HG02759 (cell line): ENCODE measurements at regions not wholly inside any gene's neighbourhood (a gene's known extent, or its start where the extent isn't known, plus 50 kb on each side); places are given as distances from the start of the nearest gene placed in this dataset.

Experiments
- ATAC-seq: cut with Tn5 transposase; IDR thresholded peaks from one replicate; pipeline ENCODE4 v1.9.1; 2021; ENCODE audit warnings: mild to moderate bottlenecking, moderate library complexity; ENCODE audit not compliant: unreplicated experiment

DNA sequence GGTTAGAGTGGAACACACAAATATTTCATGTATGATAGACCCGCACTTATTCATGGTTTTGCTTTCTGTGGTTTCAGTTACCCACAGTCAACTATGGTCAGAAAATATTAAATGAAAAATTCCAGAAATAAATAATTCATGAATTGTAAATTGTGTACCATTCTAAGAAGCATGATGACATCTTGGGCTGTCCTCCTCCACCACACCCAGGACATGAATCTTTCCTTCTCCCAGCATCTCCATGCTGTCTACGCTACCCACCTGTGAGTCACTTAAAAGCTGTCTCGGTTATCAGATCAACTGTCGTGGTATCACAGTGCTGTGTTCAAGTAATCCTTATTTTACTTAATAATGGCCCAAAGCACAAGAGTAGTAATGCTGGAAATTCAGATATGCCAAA lies 419.6 kb upstream of the NRP1 start:
- ATAC-seq: no peak

GRCh38 chr10:33753389-33753788 lies 418.9 kb upstream of the NRP1 start:
- no peak for ATAC-seq

DNA sequence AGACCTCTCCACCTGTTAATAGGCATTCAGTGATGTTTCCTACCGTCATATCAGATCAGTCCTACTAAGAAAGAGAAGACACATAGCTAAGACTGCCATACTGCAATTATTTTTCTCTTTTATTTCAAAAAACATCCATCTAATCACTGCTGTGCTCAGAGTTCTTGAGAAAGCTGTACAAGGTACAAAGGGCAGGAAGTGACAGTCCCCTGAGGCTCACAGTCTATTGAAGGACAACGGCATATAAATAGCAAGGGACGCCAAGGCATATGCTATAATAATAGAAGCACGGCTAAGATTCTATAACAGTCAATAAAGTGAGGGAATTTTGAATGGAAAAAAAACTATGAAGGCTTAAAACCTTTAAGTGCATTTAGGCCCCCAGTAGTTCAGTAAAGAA lies 415.3 kb upstream of the NRP1 start:
- no peak for ATAC-seq

GRCh38 chr10:33749067-33749735 lies 414.7 kb upstream of the NRP1 start:
- no peak for ATAC-seq

DNA sequence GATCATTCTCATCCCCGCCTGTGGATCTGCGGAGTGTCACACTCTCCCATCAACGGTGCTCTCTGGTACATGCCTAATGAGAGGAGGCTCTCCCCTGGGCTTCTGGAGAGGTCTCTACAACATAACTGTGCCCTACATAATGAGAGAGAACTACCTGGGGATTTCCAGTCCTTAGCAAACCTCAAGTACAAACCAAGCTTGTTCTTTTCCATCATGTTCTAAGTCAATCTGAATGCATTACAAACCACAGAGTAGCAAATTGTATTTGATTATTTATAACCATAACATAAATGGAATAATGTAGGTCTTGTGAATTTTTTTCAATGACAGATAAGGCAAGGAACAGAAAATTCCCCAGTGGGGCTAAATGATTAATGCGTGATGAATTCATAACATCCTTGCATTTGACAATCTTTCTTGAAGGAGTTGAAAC lies 412.4 kb upstream of the NRP1 start:
- no peak for ATAC-seq

GRCh38 chr10:33746186-33746585 lies 411.7 kb upstream of the NRP1 start:
- no peak for ATAC-seq

DNA sequence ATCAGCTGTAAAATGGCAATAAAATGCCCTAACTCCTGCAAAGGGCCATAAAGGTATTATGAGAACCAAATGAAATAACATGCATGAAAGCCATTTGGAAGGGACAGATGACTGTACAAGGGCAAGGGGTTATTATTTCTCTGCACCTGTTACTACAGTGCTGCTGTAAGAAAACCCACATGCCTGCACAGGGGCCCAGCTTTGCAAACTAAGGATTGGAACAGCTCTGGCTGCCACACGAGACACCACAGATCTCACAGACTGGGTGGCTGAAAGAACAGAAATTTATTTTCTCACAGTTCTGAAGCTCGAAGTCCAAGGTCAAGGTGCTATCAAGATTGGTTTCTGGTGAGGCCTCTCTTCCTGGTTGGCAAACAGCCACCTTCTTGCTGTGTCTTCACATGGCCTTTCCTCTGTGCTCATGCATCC lies 409.0 kb upstream of the NRP1 start:
- ATAC-seq: peak; percentile 55

DNA sequence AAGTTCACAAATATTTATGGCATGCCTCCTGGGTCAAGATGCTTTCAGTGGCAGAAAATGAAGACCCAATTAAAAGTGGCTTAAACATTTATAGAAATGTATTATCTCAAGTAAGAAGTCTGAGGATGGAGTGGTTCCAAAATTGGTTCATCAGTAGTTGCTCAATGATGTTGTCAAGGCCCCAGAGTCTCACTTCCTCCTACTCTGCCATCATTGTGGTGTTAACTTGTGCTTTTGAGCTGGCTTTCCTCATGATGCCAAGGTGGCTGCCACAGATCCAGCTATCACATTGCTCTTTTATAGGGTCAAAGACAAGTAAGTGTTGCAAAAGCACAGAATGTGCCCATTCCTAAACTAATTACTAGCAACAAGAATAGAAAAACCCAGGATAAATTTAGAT lies 404.6 kb upstream of the NRP1 start:
- ATAC-seq: no peak

DNA sequence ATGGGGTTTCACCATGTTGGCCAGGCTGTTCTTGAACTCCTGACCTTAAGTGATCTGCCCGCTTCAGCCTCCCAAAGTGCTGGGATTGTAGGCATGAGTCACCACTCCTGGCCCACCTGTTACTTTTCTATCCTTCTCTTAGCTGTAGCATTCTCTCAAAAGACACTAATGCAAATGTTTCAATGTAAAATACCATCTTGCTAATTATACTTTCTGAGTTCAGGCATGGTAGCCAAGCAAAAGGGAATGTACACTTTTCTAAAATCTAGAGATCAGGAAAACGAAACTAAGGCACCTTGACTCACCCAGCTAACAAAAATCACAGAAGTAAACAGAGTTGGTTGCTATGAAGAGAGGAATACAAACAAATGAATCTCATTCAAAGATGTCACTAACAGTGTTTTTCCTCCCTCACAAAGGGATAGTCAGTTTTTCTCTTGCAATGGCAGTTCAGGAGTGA lies 401.0 kb upstream of the NRP1 start:
- peak; percentile 53 for ATAC-seq

DNA sequence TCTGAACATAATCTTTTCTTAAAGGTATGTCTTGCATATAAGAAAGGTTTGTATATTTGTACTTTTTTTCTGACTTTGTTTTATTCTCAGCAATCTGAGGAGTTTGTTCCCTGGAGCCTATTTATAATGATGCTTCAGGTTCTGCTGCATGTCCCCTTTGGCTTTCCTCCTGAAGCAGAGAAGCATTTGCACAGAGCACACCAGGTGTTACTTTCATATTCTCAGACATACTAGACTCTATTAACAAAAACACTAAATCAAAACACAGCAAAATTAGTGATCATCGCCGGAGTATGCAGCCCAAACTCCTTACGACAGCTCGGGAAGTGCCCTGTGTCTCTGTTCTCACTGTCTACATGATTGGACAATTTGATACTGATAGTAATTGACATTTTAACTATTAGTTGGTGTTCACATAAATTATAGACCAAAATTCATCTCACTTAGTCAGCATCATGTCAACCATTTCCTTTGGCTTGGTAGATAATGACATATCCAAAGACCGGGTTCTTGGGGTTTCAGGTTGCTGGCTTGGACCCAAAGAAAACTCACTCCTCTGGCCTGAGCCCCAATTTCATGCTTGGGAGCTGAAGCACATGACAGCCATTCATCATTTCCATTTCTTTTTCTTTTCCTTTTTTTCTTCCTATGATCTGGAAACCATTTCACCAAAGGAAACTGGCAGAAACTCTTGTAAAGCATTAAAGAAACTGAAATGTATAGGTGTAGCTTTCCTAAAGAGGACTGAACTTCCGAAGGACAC lies 400.1 kb upstream of the NRP1 start:
- ATAC-seq: no peak

DNA sequence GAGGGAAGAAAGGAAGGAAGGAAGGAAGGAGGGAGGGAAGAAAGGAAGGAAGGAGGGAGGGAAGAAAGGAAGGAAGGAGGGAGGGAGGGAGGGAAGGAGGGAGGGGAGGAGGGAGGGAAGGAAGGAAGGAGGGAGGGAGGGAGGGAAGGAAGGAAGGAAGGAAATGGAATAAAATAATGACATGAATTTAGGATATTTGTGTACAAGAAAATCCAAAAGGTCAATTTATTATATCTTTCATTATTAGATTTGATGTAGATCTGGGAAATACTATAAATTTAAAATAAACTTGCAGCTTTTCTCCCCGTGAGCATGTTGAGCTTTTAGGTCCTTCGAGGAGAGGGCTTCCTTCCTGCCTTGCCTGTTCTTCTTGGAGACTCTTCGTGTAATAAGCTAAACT lies 398.6 kb upstream of the NRP1 start:
- ATAC-seq: no peak

GRCh38 chr10:33732161-33732680 lies 397.8 kb upstream of the NRP1 start:
- no peak for ATAC-seq

GRCh38 chr10:33731322-33731721 lies 396.9 kb upstream of the NRP1 start:
- no peak for ATAC-seq

DNA sequence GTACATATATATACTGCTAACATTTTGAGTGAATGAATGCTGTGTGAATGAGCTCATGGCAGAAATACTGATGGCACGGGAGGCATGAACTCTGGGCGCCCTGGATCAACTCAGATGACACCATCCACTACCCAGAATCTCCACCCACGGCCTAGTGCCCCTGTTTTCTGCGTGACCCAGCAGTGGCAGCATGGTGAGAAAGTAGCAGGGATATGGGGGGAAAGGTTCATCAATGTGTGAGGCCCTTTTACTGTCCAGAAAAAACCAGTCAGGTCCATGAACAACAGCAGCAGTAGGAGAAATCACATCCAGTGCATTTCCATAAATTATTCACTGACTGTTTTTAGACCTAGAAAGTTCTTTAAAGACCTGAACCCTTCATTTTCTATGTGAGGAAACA lies 391.0 kb upstream of the NRP1 start:
- no peak for ATAC-seq

GRCh38 chr10:33723181-33723580 lies 388.7 kb upstream of the NRP1 start:
- ATAC-seq: no peak

- no peak for ATAC-seq
Observed at GRCh38 chr10:33722067-33722466, 387.6 kb upstream of the NRP1 start.

- ATAC-seq: no peak
Observed at GRCh38 chr10:33721509-33721908, 387.0 kb upstream of the NRP1 start.

- no peak for ATAC-seq
Observed at GRCh38 chr10:33720161-33720560, 385.7 kb upstream of the NRP1 start.

GRCh38 chr10:33719005-33719703 lies 384.7 kb upstream of the NRP1 start:
- no peak for ATAC-seq

DNA sequence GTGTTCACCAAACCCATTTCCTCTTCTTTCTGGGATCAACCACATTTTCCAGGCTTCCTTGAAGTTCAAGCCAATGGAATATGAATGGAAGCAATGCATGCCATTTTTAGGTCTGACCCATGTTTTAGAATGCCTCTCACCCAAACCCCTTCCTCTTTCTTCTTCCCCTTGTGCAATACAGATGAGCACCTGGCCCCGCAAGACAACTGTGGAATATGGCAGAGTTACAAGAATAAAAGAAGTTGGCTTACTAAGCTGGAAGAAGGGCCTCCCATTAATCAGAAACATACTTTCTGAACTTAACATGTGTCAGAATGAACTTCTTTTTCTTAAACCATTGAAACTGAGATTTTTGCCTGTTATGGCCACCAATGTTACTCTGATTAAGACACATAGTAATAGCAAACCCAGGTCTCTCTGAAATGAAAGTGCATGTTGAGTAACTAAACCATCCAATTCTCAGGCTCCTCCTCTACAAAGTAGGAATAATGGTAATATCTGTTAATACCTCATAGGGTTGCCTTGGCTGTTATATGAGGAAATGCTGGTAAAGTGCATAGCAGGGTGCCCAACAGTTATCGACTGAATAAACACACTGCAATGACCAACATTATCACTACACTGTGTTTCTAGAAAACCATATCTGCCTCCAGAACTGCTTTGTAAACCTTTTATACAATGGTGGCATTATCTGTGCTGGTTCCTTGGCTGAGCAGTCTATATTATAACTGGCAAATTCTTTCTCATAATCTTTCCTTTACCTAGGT lies 382.2 kb upstream of the NRP1 start:
- no peak for ATAC-seq
